ENCODE measurements at regions not wholly inside any gene's neighbourhood (a gene's known extent, or its start where the extent isn't known, plus 50 kb on each side); places are given as distances from the start of the nearest gene placed in this dataset.

DNA sequence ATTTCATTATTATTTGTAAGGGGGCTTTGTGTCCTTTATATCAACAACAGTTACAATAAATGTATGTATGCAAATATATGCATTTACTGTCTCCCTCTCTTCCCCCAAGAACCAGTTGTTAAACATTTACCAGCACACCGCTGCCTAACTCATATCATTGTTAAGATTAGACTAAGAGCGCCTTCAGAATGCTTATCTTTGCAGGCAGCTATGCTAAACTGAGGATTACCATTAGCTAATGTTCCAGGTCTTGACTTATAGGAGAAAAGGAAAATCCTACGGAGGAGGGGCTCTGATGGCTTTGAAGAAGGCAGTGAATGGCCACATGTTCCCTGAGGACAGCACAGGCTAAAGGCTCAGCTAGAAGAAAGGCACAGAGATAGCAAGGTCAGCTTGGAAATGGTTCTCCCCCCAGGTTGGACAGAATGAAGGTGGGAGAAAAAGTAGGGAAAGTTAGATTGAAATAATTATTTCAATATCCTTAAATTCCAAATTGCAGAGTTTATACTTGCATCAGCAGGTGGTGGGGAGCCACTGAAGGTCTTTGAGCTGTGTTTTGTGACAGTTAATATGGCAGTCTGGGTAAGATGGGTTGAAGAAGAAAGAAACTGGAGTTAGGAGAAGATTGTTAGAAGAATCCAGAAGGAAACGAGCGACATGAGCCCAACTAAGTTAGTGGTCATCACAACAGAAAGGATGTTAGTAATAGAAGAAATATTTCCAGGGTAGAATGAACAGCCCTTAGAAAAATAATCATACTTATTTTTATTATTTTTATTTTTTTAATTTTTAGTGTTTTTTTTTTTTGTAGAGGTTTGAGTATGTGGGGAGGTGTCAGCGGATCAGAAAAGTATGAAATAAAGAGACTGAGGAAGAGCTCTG is 87.0 kb upstream of the MAF start:
- no peak for DNase-seq
- ATAC-seq: no peak
- Histone ChIP-seq H3K27me3 (ENCODE audit: insufficient read depth in 3 of 3, low read length in 2 of 3) (no peaks in the 10 kb centered on the region), H3K9me3 (no peaks in the 10 kb centered on the region), H3K36me3 (ENCODE audit: insufficient read depth in 1 of 2, low read depth in 1 of 2) (no peaks in the 10 kb centered on the region), H3K4me3 (no peak overlapping the region), H3K4me1 (no peaks in the 10 kb centered on the region), H3K27ac (no peak overlapping the region)
- WGBS, 3 donors: 89 to 94% (median 93%) methylated on average over 6 of the region's 6 CpGs
- intact Hi-C loops (cut with DNase I): no loop called here
- TF ChIP-seq, protein P1, sequence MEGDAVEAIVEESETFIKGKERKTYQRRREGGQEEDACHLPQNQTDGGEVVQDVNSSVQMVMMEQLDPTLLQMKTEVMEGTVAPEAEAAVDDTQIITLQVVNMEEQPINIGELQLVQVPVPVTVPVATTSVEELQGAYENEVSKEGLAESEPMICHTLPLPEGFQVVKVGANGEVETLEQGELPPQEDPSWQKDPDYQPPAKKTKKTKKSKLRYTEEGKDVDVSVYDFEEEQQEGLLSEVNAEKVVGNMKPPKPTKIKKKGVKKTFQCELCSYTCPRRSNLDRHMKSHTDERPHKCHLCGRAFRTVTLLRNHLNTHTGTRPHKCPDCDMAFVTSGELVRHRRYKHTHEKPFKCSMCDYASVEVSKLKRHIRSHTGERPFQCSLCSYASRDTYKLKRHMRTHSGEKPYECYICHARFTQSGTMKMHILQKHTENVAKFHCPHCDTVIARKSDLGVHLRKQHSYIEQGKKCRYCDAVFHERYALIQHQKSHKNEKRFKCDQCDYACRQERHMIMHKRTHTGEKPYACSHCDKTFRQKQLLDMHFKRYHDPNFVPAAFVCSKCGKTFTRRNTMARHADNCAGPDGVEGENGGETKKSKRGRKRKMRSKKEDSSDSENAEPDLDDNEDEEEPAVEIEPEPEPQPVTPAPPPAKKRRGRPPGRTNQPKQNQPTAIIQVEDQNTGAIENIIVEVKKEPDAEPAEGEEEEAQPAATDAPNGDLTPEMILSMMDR (IDR thresholded peaks at IDR 0.05): no peak

DNA sequence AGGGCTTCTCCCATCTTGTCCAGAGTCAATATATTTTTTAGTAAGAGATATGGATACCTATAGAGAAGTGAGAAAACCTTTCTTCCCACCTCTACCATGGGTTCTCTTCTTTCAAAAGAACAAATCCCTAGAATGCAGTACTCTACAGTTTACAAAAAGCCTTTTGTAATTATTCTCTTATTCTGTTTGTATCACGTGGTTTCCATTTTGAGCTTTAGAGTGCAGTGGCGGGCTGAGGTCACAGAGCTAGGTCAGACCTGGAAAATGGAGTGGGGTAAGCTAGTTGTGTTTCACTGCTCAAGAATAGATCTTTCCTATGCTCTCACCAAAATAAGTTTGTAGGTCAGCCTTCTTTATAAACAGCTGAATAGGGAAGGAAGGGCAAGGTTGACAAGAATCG is 85.3 kb upstream of the MAF start:
- no peaks in the 10 kb centered on the region for H3K4me1 ChIP-seq
- ATAC-seq (no peak), DNase-seq (no peak)
- H3K4me3 ChIP-seq: no peak overlapping the region
- H3K27ac ChIP-seq: no peak overlapping the region
- H3K36me3 ChIP-seq (ENCODE audit: insufficient read depth in 1 of 2, low read depth in 1 of 2): no peaks in the 10 kb centered on the region
- intact Hi-C loops (cut with DNase I): no loop called here
- H3K9me3 ChIP-seq: no peaks in the 10 kb centered on the region
- WGBS, 3 donors: 90 to 96% (median 93%) methylated on average over 3 of the region's 3 CpGs
- no peaks in the 10 kb centered on the region for H3K27me3 ChIP-seq (ENCODE audit: insufficient read depth in 3 of 3, low read length in 2 of 3)
- TF ChIP-seq, protein P1 (IDR thresholded peaks at IDR 0.05): no peak

DNA sequence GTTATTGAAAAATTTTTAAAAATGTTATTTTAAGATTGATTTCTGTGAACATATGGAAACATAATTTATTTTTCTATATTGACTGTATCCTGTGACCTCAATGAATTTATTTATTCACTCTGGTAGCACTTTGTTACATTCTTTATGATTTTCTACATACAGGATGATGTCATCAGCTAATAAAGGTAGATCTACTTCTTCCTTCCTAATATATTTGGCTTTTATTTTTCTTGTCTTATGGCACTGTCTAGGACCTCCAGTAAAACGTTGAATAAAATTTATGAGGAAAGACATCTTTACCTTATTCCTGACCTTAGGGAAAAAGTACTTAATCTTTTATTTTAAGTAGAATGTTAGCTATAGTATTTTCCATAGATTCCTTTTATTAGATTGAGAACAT is 78.8 kb upstream of the MAF start:
- Histone ChIP-seq H3K27ac (no peak overlapping the region), H3K4me1 (no peaks in the 10 kb centered on the region), H3K36me3 (ENCODE audit: insufficient read depth in 1 of 2, low read depth in 1 of 2) (no peaks in the 10 kb centered on the region), H3K27me3 (ENCODE audit: insufficient read depth in 3 of 3, low read length in 2 of 3) (peaks cover 0 to 1% (median 0%) of the 10 kb centered on the region in 3 donors), H3K9me3 (peaks cover 5% of the 10 kb centered on the region), H3K4me3 (no peak overlapping the region)
- TF ChIP-seq, protein P1 (IDR thresholded peaks at IDR 0.05): no peak
- ATAC-seq (no peak), DNase-seq (no peak)
- WGBS, 3 donors: 58 to 69% (median 66%) methylated on average over 1 of the region's 1 CpG
- intact Hi-C loops (cut with DNase I): no loop called here

DNA sequence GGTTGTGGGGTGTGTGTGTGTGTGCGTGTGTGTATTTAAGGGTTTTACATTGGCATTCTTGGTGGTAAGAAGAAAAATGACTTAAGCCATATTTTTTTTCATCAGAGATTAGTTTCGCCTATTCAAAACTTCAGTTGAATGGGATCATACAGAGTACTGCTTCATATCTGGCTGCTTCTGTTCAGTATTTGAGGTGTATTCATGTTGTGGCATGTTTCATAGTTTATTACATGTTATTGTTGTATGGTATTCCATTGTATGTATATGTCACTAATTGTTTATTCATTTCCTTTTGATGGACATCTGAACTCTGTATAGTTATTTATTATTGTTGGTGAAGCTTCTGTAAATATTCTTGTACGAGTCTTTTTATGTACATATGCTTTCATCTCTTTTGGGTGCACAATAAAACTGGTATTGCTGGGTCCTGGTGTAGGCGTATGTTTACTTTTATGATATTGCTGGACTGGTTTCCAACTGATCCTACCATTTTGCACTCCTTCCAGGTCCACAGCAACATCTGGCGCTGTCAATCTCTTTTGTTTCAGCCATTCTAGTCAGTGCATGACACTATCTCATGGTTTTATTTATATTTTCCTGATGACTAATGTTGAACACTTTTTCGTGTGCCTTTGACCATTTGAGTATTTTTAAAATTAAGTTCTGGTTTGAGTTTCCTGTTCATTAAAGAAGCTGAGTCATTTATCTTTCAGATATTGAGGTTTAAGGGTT is 77.4 kb upstream of the MAF start:
- peaks cover 5% of the 10 kb centered on the region for H3K9me3 ChIP-seq
- 69 to 79% (median 70%) methylated on average over 6 of the region's 6 CpGs for WGBS, 3 donors
- TF ChIP-seq, protein P1 (IDR thresholded peaks at IDR 0.05): no peak
- no peak for DNase-seq
- no peaks in the 10 kb centered on the region for H3K4me1 ChIP-seq
- H3K27me3 ChIP-seq (ENCODE audit: insufficient read depth in 3 of 3, low read length in 2 of 3): peaks cover 0 to 1% (median 0%) of the 10 kb centered on the region in 3 donors
- H3K4me3 ChIP-seq: no peak overlapping the region
- intact Hi-C loops (cut with DNase I): no loop called here
- ATAC-seq: no peak
- no peak overlapping the region for H3K27ac ChIP-seq
- no peaks in the 10 kb centered on the region for H3K36me3 ChIP-seq (ENCODE audit: insufficient read depth in 1 of 2, low read depth in 1 of 2)
